GM19239 (cell line): ENCODE measurements at regions not wholly inside any gene's neighbourhood (a gene's known extent, or its start where the extent isn't known, plus 50 kb on each side); places are given as distances from the start of the nearest gene placed in this dataset.
"Not testable (repeated sequence)": the region's sequence is repeated elsewhere in the genome, so short reads cannot be mapped to it uniquely, and the experiment has no call there.

Experiments used
- DNase-seq: peaks from one replicate; pipeline ENCODE4 v3.0.0; 2011; ENCODE audit warnings: low spot score; ENCODE audit not compliant: insufficient read length
- FAIRE-seq: peaks from 2 replicates; lab custom pipeline; 2011; peaks lifted over from hg19 to GRCh38; lab: Jason Lieb, UNC

DNA sequence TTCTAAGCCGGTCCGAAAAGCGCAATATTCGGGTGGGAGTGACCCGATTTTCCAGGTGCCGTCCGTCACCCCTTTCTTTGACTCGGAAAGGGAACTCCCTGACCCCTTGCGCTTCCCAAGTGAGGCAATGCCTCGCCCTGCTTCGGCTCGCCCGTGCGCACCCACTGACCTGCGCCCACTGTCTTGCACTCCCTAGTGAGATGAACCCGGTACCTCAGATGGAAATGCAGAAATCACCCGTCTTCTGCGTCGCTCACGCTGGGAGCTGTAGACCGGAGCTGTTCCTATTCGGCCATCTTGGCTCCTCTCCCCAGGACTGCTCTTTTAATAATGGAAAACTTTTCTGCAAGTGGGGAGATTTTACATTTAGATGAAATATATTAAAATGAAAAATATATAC is 297.5 kb downstream of the LNPK start:
- DNase-seq, FAIRE-seq: not testable (repeated sequence)

DNA sequence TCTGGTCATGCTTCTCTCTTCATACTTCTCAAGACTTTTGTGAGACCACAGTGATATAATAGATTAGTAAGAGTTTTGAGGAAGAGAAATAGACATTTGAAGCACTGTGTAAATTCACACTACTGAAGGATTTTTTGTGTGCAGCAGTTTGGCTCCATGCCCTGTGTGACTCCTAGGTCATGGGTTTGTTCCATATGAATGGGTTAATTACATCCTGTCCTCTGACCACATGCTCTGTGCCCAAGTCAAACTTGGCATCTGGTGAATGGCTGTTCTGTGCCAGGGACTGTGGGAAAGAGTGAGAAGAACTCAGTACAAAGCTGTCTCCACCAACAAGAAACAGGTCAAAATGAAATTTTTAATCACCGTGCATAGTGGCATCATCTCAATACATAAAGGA is 304.0 kb downstream of the LNPK start:
- no peak for DNase-seq
- FAIRE-seq, result no peak

DNA sequence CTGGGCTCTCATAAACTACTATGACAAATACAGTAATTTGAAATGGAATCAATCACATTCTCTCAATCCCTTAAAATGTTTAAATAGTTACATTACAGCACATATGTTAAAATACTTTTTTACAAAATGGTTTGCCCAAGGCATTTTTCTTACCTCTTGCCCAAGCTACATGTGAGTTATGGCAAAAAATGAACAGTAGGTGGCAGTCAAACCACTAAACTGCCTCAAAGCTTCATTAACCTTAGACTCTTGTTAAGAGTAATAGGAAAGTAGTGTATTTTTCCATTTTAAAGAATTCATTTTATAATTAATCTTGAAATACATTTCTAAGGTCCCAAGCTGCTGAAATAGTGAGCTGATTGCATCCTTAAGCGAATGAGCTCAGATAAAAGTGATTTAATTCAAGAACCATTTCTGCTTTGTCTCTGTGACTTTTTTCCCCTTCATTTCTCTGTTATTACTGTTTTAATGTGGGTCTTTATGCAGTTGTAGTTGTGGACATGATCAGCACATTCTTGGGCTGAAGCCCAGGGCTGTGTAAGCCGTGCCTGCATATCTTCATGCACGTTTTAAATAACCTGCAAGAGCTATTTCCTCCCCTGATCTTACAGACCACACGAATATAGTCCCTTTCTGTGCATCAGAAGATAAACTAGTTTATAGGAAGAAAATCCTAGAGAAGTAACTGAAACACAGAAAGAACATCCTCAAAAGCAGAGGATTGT is 311.8 kb downstream of the LNPK start:
- FAIRE-seq, result peak; percentile 23
- DNase-seq, result peak; percentile 15

DNA sequence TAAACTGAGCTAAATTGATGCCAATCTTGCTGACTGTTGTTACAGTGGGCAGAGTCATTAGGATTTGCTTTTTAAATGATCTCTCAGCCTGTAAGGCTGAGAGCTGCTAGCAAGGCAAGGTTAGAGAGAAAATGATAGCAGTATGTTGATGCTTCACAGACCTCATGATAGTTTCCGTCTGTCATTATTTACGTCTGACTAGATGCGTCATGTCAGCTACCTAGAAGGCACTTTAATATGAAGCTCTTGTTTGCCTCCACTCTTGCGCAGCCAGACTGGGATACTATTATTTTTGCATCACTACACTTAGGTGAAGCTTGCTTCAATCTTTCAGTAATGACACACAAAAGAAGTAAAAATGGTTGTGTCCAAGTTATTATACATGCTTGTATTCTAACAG is 313.8 kb downstream of the LNPK start:
- DNase-seq (no peak), FAIRE-seq (no peak)

DNA sequence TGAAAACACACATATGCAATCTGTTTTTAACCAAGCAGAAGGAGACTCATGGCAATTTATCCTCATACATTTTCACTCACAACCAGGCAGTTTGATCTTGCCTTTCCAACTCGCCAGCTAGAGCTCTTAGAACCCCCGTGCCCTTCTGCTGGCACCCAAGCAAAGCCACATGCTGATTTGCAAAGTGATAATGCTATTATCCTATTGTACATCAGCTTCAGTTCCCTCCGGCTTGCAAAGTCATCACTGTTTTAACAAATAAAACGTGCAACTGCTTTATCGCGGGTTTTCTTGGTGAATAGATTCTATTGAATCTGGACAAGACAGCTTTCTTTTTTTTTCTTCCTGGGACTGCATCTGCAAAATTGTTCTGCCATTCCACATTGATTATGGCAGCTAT is 314.6 kb downstream of the LNPK start:
- DNase-seq, result no peak
- FAIRE-seq, result no peak

DNA sequence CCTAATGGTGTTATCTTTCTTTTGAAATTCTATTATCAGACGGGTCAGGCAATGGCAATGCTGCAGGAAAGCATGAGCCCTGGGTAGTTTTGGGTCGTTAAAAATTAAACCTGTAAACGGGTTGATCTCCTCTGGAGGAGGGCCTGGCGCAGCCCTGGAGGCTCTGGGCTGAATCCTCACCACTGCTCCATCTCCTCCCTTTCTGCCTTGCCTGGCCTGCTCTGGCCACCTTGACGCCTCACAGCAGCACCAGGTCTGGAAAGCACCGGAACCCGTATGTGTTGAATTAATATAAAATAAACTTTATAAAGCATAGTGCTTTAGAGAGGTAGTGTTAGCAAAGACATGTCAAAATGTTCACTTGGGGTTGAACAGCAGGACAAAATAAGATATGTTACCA is 316.1 kb downstream of the LNPK start:
- FAIRE-seq, result no peak
- no peak for DNase-seq

DNA sequence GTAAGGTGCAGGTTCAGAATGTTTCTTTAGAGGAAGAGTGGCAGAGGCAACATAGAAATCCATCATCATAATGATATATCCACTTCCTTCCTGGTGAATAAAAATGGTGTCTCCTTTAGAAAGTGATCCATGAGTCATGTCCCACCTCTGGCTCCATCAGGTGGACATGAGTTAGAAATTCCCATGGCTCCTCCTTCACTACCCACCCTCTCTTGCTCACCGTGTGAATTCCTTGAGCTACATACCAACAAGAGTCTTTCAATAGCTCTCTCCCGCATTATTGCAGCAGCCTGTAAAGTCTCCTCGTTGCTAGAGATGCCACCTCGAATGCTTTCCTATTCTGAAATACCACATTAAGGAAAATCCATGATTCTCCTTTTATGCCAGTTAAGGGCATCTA is 317.6 kb downstream of the LNPK start:
- no peak for DNase-seq
- no peak for FAIRE-seq

DNA sequence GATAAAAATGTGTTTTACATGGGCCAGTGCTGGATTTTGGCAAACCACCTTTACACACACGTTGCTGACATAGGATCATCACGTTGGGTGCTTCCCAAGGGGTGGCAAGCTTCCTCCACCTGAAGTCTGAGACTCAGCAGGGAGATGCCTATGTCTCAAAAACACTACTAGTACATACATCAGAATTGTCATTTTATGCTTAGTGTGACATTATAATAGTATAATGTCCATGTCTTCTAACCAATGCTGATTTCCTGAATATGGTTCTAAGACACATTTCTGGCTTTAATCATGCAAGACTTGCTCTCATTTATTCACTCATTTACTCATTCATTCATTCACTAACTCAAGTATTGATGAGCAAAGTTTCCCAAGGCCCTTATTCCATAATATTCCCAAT is 322.3 kb downstream of the LNPK start:
- no peak for FAIRE-seq
- DNase-seq, result no peak

DNA sequence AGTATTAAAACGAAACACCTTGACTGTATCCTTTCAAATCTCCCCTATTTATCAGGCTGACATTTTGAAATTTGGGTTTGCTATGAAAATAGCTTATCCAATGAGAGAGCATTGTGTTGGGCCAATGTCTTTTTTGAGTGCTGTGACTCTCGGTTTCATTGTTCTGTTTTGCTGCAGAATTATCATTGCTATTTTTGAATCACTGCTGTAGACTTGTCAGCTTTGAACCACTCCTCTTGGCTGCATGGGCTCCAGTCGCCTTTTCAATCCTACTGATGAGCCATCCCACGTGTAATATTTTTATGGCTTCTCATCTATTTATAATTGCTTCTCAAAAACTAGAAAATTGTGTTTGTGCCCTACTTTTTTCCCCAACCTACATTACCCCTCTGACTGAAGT is 322.8 kb downstream of the LNPK start:
- DNase-seq (no peak), FAIRE-seq (no peak)

DNA sequence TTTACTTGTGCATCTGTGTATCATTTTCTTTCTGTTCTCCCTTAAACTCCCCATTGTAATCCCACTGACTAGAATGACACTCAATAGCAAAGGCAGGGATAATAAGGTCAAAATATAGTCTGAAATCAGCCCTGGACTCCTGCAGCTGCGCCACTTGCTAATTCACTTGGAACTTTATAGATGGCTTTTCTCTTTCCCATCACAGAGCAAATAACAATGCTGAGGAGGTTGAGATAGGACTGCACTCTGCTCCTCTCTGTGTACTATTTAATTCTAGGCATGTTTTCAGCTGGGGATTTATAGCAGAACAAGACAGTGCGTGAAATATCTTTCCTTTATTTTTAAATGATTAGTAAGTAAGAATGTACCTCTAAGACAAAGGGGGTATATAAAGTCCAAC is 324.2 kb downstream of the LNPK start:
- DNase-seq (no peak), FAIRE-seq (no peak)

DNA sequence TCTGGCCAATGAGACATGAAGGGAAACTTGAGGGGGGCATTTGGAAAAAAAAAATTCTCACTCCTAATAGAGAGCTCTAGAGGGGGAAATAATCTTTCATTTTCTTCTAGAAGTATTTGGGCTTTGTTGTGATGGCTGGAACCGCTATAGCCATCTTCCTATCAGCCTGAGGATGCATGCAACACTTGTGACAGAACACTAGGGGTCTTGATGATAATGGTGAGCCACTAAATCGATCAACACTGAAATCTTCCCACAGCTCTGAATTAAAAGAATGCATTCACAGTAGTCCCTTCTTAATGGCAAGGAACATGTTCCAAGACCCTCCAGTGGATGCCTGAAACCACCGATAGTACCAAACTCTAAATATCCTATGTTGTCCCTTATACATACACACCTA is 325.3 kb downstream of the LNPK start:
- DNase-seq, result no peak
- no peak for FAIRE-seq

DNA sequence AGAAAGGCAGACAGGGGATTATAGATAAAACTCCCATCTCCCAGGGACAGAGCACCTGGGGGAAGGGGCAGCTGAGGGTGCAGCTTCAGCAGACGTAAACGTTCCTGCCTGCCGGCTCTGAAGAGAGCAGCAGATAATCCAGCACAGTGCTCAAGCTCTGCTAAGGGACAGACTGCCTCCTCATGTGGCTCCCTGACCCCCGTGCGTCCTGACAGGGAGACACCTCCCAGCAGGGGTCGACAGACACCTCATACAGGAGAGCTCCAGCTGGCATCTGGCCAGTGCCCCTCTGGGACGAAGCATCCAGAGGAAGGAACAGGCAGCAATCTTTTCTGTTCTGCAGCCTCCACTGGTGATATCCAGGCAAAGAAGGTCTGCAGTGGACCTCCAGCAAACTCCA is 333.3 kb downstream of the LNPK start:
- DNase-seq, FAIRE-seq: not testable (repeated sequence)

DNA sequence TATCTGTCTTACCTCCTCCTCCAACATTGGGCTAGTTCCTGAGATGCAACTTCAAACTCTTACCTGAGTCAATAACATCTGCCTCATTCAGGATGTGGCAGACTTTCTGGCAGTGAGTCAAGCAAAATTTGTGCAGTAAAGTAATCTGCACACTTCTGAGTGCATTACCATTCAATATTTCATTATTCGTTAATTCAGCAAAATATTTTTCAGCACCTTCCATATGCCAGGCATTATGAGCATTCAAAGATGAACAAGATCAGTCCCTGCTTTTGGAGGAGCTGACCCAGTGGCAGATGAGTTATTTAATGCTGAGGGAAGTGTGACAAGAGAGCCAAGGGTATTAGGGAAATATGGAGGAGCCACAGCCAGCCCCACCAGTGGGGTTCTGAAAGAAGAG is 339.7 kb downstream of the LNPK start:
- FAIRE-seq (no peak), DNase-seq (no peak)

DNA sequence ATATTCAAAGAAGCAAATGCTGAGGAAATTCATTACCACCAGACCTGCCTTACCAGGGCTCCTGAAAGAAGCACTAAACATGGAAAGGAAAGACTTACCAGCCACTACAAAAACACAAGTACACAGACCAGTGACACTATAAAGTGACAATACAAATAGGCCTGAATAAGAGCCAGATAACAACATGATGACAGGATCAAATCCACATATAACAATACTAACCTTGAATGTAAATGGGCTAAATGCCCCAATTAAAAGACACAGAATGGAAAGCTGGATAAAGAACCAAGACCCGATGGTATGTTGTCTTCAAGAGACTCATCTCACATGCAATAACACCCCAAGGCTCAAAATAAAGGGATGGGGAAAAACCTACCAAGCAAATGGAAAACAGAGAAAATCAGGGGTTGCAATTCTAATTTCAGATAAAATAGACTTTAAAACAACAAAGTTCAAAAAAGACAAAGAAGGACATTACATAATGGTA is 353.4 kb downstream of the LNPK start:
- FAIRE-seq, result no peak
- no peak for DNase-seq

DNA sequence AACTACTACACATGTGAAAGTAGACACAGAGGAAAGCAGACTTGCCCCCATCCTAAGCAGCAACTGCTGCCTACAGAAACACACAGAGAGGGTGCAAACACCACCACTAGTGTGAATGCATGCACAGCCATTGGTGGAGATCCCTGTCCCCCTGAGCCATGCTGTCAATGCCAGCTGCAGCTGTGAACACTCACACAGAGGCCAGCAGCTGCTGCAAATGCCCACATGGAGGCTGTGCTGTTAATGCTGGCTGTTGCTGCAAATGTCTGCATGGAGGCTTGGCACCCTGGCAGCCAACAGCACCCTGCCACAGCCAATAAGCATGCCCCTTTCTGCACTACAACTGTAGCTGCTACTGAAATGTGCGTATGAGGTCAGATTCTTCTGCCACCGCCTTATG is 355.0 kb downstream of the LNPK start:
- no peak for DNase-seq
- no peak for FAIRE-seq

DNA sequence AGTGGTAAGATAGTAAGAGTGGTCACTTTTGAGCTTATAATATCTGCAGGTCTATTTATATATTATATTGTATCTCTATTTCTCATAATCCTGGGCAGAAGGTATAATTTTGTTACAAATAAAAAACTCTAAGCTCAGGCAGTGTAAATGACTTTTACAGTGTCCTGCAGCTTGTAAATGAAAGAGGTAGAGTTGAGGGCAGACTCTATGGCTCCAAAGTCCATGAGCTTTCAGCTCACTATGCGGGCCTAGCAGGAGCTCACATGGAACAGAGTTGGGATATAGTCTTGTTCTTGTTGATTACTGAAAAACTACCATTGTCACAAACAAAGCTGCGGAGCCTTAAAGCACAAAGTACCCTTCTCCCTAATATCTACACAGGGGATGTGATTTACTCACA is 361.4 kb downstream of the LNPK start:
- no peak for DNase-seq
- FAIRE-seq, result no peak

DNA sequence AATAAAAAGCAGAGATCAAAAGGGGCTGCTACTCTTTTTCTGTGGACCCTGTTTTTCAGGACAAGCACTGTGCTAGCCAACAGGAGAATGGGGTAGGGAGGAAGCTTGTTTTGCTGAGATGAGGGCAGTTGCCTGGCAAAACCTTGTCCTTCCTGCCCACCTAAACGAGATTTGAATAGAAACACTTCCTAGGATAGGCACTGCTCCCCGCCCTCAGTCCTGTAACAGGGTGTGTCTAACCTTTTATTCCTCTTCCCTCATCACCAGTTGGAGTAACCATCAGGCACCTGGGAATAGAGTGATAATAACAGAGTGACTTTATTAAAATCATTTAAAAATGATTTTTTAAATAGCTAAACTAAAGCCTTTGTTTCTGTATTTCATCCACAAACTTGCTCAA is 368.8 kb downstream of the LNPK start:
- DNase-seq (no peak), FAIRE-seq (no peak)

DNA sequence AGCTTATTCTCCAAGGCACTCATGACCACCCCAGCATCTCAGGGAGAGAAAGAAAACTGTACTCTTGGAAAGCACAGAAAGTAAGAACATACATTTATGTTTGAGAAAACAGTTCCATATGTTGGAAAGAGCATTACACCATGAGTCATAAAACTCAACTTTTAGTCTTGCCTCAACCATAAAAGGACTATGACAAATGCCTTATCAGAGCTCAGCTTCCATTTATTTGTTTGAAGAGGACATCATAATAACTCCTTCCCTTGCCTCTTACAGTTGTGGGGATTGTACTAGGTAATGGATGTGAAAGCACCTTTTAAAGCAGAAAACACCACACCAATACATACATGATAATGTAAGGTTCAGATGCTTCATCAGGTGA is 370.8 kb downstream of the LNPK start:
- FAIRE-seq (no peak), DNase-seq (no peak)

DNA sequence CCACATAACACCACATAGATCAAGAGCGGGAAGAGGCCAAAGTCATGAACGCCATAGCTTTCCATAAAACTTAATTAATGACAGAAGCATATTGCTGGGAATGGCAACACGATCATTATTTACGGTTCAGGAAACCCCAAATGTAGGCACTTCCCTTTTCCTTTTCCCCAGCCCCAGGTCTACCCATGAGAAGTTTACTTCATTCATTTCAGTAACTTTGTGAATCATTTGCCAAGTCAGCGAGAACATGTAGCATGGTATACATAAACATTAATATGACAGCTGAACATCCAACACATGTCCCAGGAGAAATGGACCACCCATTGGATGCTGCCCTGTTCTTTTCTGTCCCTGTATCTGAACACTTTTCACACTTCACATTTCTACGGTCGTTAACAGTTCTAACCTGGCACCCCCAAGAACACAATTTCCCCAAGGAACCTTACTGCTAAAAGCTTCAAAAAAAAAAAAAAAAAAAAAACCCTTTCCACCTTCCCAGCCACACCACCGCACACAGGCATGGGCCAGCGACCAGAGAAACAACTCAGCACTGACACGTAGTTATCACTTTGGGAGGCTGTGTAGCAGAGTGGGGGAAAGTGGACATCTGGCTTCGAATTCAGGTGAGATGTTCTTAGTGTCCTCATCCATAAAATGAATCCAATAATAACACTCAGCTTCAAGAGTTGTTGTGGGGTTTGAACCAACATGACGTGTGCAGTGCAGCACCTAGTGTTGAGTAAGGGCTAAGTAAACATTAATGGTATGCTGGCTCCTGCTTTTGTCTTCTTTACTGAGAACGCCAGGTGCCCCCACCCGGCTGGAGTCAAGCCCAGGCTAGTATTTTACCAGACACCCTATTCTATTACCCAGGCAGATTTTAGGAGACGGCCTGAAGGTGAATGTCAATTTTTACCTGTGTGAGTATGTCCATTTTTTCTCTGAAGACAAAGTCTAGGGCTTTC is 371.5 kb downstream of the LNPK start:
- DNase-seq, result no peak
- no peak for FAIRE-seq

DNA sequence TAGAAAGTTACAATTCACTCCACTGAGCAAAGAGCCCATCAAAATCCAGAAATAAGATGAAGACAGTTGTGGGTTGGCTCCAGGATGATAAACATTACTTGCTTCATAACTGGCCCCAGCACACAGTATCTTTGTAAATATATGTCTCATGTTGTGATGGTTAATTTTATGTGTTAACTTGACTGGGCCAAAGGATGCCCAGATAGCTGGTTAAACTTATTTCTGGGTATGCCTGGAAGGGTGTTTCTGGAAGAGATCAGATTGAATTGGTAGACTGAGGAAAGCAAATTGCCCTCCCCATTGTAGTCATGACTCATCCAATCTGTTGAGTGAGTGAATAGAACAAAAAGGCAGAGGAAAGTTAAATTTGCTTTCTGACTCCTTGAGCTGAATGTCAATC is 373.8 kb downstream of the LNPK start:
- FAIRE-seq (no peak), DNase-seq (no peak)

DNA sequence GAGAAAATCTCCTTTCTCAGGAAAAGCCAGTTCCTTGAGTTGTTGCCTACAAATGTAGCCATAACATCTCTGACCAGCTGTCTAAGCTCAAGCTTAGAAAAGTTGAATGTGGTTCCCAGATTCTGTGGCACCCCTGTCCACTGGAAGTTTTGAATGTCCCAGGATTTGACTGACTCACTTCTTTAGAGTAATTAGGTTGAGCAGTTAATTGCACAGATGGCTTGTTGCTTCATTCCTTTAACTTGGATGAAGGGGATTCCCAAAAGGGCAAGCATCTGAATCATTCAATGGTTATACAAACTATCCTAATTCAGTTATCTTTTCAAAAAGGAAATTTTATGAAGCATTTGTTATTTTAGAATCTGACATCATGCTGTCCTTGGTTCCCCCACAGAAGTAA is 374.7 kb downstream of the LNPK start:
- DNase-seq (no peak), FAIRE-seq (no peak)
